Renal cortical epithelial cell (primary cell): ENCODE measurements at regions not wholly inside any gene's neighbourhood (a gene's known extent, or its start where the extent isn't known, plus 50 kb on each side); places are given as distances from the start of the nearest gene placed in this dataset.

ENCODE experiments used
- DNase-seq: peaks from one replicate; pipeline ENCODE4 v3.0.0-alpha.2; 2011; ENCODE audit warnings: low read depth

- DNase-seq, result no peak
These were observed 141.4 kb upstream of the GSE1 start for GRCh38 chr16:85471469-85472431.

GRCh38 chr16:85472514-85472913, 140.6 kb upstream of the GSE1 start:
- no peak for DNase-seq

DNA sequence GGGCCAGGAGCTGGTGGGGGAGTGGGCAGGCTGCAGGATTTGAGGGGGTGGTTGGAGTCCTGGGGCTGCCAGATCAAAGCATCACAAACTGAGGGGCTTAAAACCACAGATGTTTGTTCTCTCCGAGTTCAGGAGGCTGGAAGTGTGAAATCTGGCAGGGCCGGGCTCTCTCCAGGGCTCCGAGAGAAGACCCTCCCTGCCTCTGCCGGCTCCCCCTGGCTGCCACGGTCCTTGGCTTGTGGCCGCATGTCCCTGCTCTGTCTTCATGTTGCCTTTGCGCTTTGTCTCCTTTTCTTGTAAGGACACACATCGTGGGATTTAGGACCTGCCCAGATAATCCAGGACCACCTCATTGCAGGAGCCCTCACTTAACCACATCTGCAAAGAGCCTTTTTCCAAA, 139.8 kb upstream of the GSE1 start:
- DNase-seq, result no peak

DNA sequence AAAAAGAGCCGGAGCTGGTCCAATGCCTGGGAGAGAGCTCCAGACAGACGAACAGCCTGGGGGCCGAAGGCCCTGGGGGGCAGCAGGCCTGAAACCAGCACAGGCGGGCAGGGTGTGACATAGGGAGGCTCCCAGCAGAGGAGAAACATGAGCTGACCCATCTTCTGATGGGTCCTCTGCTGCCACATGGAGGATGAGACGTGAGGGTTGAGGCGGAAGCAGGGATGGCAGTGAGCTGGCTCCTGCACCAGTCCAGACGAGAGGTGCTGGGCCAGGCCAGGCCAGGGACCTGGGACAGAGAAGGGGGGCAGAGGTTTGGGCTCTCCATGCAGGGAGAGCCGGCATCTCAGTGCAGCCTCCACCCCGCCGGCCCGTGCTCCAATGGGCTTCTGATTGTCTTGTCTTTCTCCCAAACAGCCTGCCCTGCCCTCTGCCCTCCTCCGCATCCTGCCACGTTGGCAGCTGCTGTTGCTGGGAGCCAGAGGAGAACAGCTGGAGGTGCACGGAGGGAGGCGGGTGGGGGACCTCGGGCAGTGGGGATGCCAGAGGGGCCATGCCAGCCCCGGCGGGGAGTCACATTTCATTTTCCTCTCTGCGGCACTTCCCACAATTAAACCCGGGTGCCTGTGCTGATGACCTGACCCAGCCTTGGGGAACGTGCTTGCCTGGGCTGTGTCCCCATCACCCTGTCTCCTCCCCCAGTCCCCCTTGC, 139.1 kb upstream of the GSE1 start:
- DNase-seq, result no peak

GRCh38 chr16:85474621-85475217, 138.4 kb upstream of the GSE1 start:
- no peak for DNase-seq

DNA sequence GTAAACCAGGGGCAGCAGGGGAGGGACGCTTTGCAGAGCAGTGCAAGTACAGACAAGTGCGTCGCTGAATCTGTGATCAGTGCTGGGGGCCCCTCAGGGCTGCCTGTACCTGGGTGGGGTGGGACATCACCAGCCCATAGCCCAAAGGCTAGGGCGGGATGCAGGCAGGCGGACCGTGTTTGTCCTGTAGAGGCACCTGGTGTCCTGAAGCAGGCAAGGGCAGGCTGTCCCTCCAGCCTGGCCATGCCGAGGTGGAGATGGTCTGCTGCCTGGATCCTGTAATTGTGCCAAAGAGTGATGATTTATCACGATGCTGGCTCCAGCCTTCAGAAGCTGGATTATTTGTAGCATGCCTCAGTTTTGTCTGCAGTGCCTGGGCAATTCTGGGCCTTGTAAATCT, 137.9 kb upstream of the GSE1 start:
- DNase-seq, result no peak

GRCh38 chr16:85475691-85476300, 137.3 kb upstream of the GSE1 start:
- no peak for DNase-seq

GRCh38 chr16:85476389-85476788, 136.7 kb upstream of the GSE1 start:
- DNase-seq, result no peak

GRCh38 chr16:85477801-85478363, 135.2 kb upstream of the GSE1 start:
- no peak for DNase-seq

GRCh38 chr16:85479972-85480726, 133.0 kb upstream of the GSE1 start:
- no peak for DNase-seq

GRCh38 chr16:85480727-85481101, 132.4 kb upstream of the GSE1 start:
- no peak for DNase-seq

DNA sequence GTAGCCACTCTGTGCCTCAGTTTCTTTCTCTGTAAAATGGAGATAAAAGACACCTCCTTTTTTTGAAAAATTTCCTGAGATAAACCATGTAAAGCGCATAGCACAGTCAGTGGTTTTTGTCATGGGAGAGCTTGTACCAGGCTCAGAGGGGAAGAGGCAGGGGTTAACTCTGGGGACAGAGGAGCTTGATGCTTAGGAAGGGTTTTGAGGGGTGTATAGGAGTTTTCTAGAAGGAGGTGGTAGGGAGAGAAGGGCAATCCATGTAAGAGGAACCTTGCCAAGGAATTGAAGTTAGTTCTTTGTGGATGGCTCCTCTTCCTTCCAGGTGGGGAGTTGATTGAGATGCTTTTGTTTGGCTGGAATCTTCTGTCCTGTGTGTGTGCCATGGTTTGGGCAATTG, 131.9 kb upstream of the GSE1 start:
- DNase-seq, result no peak

GRCh38 chr16:85481738-85482137, 131.4 kb upstream of the GSE1 start:
- no peak for DNase-seq

- DNase-seq, result no peak
These were observed 129.7 kb upstream of the GSE1 start for GRCh38 chr16:85483424-85483823.

DNA sequence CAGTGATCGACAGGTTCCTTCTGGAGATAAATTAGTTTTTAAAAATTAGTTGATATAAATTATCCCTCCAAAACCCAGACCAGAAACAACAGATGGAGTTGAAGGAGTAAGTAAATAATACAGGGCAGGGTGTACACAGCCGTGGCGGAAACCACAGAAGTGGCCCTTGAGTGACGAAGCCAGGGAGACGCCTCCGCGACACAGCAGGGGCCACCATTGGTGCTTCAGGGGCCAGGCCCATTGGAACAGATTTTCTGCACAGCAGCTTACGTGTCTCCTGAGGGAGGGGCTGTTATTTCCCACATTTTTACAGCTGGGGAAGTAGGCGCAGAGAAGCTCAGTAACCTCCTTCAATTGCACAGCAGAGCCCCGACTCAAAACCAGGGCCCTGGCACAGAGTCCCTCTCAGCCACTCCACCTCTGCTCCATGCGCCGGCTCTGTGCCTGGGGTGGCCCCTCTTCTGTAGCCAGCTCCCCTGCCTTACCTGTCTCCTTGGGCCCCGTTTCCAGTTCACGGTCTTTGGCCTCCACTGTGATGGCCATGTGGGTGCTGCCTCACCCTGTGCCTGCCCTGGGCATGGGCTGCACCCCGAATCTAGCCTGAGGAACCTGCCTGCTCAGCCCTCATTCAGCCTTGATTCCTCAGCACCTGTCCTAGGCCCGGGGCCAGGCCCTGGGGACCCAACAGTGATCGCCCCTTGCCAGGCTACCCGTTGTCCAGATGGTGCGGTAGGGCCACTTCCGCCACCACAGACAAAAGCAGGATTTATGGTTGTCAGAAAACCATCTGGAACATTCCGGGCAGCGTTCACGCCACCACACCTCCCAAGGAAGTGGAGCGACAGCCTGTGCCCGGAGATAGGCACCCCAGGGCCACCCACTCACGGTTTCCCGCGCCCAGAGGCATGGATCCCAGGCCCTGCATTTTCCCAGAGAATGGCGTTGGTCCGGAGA, 128.5 kb upstream of the GSE1 start:
- no peak for DNase-seq

DNA sequence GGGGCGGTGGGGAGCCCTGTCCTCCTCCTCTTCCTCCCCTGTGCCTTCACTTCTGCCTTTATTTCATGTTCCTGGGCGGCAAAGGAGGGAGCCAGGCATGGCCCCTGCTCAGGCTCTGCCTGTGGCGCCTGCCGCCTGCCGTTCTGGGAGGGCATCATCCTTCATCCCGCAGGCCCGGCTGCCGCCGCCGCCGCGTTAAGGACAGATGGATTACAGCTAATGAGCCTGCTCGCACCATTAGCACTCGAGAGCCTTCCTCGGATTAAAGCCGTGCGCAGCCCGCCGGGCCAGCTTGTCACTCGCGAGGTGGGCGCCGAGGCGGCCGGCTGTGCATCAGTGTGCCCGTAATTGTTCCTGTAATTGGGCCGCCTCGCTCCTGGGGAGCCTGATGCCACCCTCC, 127.7 kb upstream of the GSE1 start:
- DNase-seq, result no peak

DNA sequence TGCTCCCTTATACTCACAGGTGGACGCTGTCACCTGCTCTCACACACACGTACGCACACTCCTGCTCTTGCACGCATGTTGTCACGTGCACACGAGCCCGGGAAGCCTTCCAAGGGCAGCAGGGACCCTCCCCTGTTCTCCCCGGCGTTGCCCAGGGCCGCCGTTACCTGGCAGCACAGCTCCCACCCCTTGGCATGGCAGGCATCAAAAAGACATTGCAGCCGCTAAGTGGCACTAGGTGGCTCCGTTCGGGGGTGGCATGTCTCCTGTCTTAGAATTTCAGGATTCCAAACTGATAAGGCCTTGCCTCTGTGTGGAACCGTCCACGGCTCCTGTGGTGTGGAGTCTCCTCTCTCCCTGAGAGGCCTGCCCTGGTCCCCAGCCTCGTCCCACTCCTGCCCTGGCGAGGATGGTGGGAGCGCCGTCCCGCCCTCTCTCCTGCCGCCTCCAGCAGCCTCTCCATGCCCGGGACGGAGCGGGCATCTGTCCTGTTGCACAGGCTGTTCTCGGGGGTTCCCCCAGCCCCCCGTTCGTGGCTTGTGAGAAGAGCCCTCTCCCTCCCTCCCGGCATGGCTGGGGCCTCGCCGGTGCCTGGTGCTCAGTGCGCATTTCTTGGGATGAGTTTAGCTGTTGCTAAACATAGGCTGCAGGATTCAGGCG, 126.7 kb upstream of the GSE1 start:
- DNase-seq, result no peak

DNA sequence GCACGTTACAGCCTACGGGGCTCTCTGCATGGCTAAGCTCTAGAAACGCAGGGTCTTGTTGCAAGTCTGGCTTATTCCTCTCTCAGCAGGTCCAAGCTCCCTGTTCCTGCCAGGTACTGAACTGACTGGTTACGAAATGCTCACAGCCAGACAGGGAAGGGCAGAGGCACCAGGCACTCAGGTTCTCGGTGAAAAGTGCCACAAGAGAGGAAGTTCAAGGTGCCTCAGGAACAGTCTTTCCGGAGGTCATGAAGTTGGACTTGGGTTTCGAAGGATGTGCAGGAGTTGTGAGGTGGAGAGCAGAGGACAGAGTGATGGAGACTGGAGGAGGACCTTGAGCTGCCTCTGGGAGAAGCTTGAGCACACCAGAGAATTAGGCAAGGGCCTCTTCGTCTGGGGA, 124.7 kb upstream of the GSE1 start:
- DNase-seq, result no peak

DNA sequence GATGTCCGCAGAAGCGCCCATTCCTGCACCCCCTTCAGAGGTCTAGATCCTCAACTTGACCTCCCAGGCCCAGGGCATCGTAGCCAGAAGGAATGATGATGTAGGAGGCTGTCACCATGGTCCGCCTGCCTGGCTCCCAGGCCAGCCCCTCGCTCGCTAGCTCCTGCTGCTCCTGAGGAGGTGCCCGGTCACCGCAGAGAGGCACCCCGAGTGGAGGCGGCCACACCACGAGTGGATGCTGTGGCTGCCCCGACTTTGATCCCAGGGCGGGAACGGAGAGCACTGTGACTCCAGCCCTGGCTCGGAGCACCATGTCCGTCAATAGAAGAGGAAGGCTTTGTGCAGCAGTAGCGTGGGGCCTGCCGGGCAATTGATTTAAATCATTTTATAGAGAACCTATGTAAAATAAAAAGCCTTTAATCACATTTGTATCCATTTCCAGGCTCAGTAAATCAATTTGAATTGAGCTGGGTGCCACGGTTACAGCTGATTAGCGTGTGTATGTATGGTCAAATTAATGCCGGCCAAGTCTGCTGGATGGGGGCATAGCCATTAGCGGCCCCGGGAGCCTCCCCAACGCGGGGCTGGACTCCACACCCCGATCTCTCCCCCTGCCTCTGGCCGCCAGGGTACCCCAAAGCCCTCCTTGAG, 122.6 kb upstream of the GSE1 start:
- DNase-seq, result no peak
